Coronary artery (tissue), 2 donors: ENCODE measurements at regions not wholly inside any gene's neighbourhood (a gene's known extent, or its start where the extent isn't known, plus 50 kb on each side); places are given as distances from the start of the nearest gene placed in this dataset.

ENCODE experiments used
- DNase-seq: peaks from one replicate; pipeline ENCODE4 v3.0.0-alpha.2; 2017; ENCODE audit warnings: low spot score
- H3K27ac ChIP-seq, 2 donors: fragments of 200-600 bp; sonication (generic); one replicate each; pipeline ENCODE4 v1.5.1; 2016 to 2019
- H3K4me3 ChIP-seq: fragments of 200-600 bp; sonication (generic); 2 replicates; pipeline ENCODE4 v1.5.1; 2016; ENCODE audit warnings: mild to moderate bottlenecking, moderate library complexity
- CTCF ChIP-seq: fragments of 200-600 bp; sonication (generic); IDR thresholded peaks from one replicate; pipeline ENCODE4 v1.5.1; 2019; ENCODE audit warnings: antibody characterized with exemption

- TF ChIP-seq CTCF: no peak
- no peak overlapping the region for H3K27ac ChIP-seq
- DNase-seq: no peak
Observed at GRCh38 chr4:178320003-178320402, 877.8 kb upstream of the AGA start.

GRCh38 chr4:178322524-178323183 lies 880.4 kb upstream of the AGA start:
- DNase-seq: no peak
- no peak overlapping the region for H3K4me3 ChIP-seq
- TF ChIP-seq CTCF: no peak
- H3K27ac ChIP-seq: no peak overlapping the region

More at GRCh38 chr4:178320003-178320402, 877.8 kb upstream of the AGA start:
- H3K4me3 ChIP-seq: no peak overlapping the region

- DNase-seq: no peak
- no peak overlapping the region for H3K4me3 ChIP-seq
- H3K27ac ChIP-seq: no peak overlapping the region
- no peak for TF ChIP-seq CTCF
Observed at GRCh38 chr4:178329226-178329872, 887.1 kb upstream of the AGA start.

GRCh38 chr4:178333355-178333754 lies 891.1 kb upstream of the AGA start:
- no peak for DNase-seq
- no peak for TF ChIP-seq CTCF
- Histone ChIP-seq H3K4me3 (no peak overlapping the region), H3K27ac (no peak overlapping the region)

GRCh38 chr4:178339769-178340168 lies 897.5 kb upstream of the AGA start:
- no peak overlapping the region for H3K27ac ChIP-seq

GRCh38 chr4:178340468-178340867 lies 898.2 kb upstream of the AGA start:
- no peak for TF ChIP-seq CTCF
- DNase-seq: no peak
- Histone ChIP-seq H3K4me3 (no peak overlapping the region), H3K27ac (no peak overlapping the region)

More at GRCh38 chr4:178339769-178340168, 897.5 kb upstream of the AGA start:
- H3K4me3 ChIP-seq: no peak overlapping the region
- no peak for DNase-seq
- no peak for TF ChIP-seq CTCF

GRCh38 chr4:178344096-178344495 lies 901.9 kb upstream of the AGA start:
- no peak for TF ChIP-seq CTCF
- no peak overlapping the region for H3K27ac ChIP-seq
- no peak for DNase-seq
- no peak overlapping the region for H3K4me3 ChIP-seq
